Activated naive CD8-positive, alpha-beta T cell treated with anti-CD3 and anti-CD28 coated beads for 36 hours (primary cell): ENCODE measurements at regions not wholly inside any gene's neighbourhood (a gene's known extent, or its start where the extent isn't known, plus 50 kb on each side); places are given as distances from the start of the nearest gene placed in this dataset.

ENCODE experiments used
- DNase-seq: peaks from one replicate; pipeline ENCODE4 v3.0.0; 2021
- H3K27ac Mint-ChIP-seq: one replicate; pipeline ENCODE4 v1.8.0; 2022; ENCODE audit warnings: mild to moderate bottlenecking, moderate library complexity, mixed read lengths
- H3K27me3 Mint-ChIP-seq: one replicate; pipeline ENCODE4 v1.8.0; 2022; ENCODE audit warnings: mild to moderate bottlenecking, mixed read lengths
- H3K36me3 Mint-ChIP-seq: one replicate; pipeline ENCODE4 v1.8.0; 2021; ENCODE audit warnings: mild to moderate bottlenecking, mixed read lengths
- H3K4me1 Mint-ChIP-seq: one replicate; pipeline ENCODE4 v1.8.0; 2021; ENCODE audit warnings: mixed read lengths
- H3K4me3 Mint-ChIP-seq: one replicate; pipeline ENCODE4 v1.8.0; 2022; ENCODE audit warnings: mild to moderate bottlenecking, moderate library complexity, mixed read lengths
- H3K9me3 Mint-ChIP-seq: one replicate; pipeline ENCODE4 v1.8.0; 2022; ENCODE audit warnings: mixed read lengths

- Mint-ChIP-seq H3K27me3 (peaks cover 19% of the 10 kb centered on the region), H3K9me3 (peaks cover 2% of the 10 kb centered on the region), H3K27ac (no peak overlapping the region), H3K36me3 (no peaks in the 10 kb centered on the region), H3K4me1 (no peaks in the 10 kb centered on the region), H3K4me3 (no peak overlapping the region)
- DNase-seq = no peak
Observed at GRCh38 chr7:155931396-155932085, 119.3 kb upstream of the SHH start.

GRCh38 chr7:155930527-155930926 is 118.3 kb upstream of the SHH start:
- Mint-ChIP-seq H3K4me3 (no peak overlapping the region), H3K9me3 (peaks cover 2% of the 10 kb centered on the region), H3K27me3 (peaks cover 19% of the 10 kb centered on the region), H3K27ac (no peak overlapping the region), H3K4me1 (no peaks in the 10 kb centered on the region), H3K36me3 (no peaks in the 10 kb centered on the region)
- no peak for DNase-seq

- Mint-ChIP-seq H3K27ac (no peak overlapping the region), H3K9me3 (peaks cover 2% of the 10 kb centered on the region), H3K36me3 (no peaks in the 10 kb centered on the region), H3K27me3 (peaks cover 19% of the 10 kb centered on the region), H3K4me1 (no peaks in the 10 kb centered on the region), H3K4me3 (no peak overlapping the region)
- DNase-seq = no peak
Observed at GRCh38 chr7:155930061-155930460, 117.8 kb upstream of the SHH start.

- DNase-seq = no peak
- H3K36me3 Mint-ChIP-seq = no peaks in the 10 kb centered on the region
- H3K27ac Mint-ChIP-seq = no peak overlapping the region
- no peaks in the 10 kb centered on the region for H3K4me1 Mint-ChIP-seq
- H3K4me3 Mint-ChIP-seq = no peak overlapping the region
- H3K27me3 Mint-ChIP-seq = peaks cover 19% of the 10 kb centered on the region
- H3K9me3 Mint-ChIP-seq = no peaks in the 10 kb centered on the region
Observed at GRCh38 chr7:155928583-155928982, 116.3 kb upstream of the SHH start.

- Mint-ChIP-seq H3K27me3 (peaks cover 19% of the 10 kb centered on the region), H3K9me3 (no peaks in the 10 kb centered on the region), H3K27ac (no peak overlapping the region), H3K4me3 (no peak overlapping the region), H3K36me3 (no peaks in the 10 kb centered on the region), H3K4me1 (no peaks in the 10 kb centered on the region)
- DNase-seq = no peak
Observed at GRCh38 chr7:155927905-155928304, 115.6 kb upstream of the SHH start.

GRCh38 chr7:155925682-155926081 is 113.4 kb upstream of the SHH start:
- Mint-ChIP-seq H3K27ac (no peak overlapping the region), H3K4me1 (no peaks in the 10 kb centered on the region)

GRCh38 chr7:155922067-155922816 is 110.0 kb upstream of the SHH start:
- H3K36me3 Mint-ChIP-seq = no peaks in the 10 kb centered on the region
- no peak for DNase-seq
- no peak overlapping the region for H3K4me3 Mint-ChIP-seq
- peaks cover 2% of the 10 kb centered on the region for H3K27me3 Mint-ChIP-seq
- H3K4me1 Mint-ChIP-seq = no peaks in the 10 kb centered on the region
- no peak overlapping the region for H3K27ac Mint-ChIP-seq
- no peaks in the 10 kb centered on the region for H3K9me3 Mint-ChIP-seq

More at GRCh38 chr7:155925682-155926081, 113.4 kb upstream of the SHH start:
- no peak for DNase-seq
- peaks cover 19% of the 10 kb centered on the region for H3K27me3 Mint-ChIP-seq
- H3K4me3 Mint-ChIP-seq = no peak overlapping the region
- H3K36me3 Mint-ChIP-seq = no peaks in the 10 kb centered on the region
- no peaks in the 10 kb centered on the region for H3K9me3 Mint-ChIP-seq

GRCh38 chr7:155921804-155922066 is 109.5 kb upstream of the SHH start:
- no peaks in the 10 kb centered on the region for H3K9me3 Mint-ChIP-seq
- DNase-seq = no peak
- no peak overlapping the region for H3K27ac Mint-ChIP-seq
- H3K4me3 Mint-ChIP-seq = no peak overlapping the region
- H3K36me3 Mint-ChIP-seq = no peaks in the 10 kb centered on the region
- H3K27me3 Mint-ChIP-seq = no peaks in the 10 kb centered on the region
- H3K4me1 Mint-ChIP-seq = no peaks in the 10 kb centered on the region

GRCh38 chr7:155921086-155921803 is 109.0 kb upstream of the SHH start:
- Mint-ChIP-seq H3K36me3 (no peaks in the 10 kb centered on the region), H3K4me1 (no peaks in the 10 kb centered on the region), H3K9me3 (no peaks in the 10 kb centered on the region), H3K4me3 (no peak overlapping the region), H3K27me3 (no peaks in the 10 kb centered on the region), H3K27ac (no peak overlapping the region)
- DNase-seq = no peak

GRCh38 chr7:155920068-155920461 is 107.8 kb upstream of the SHH start:
- no peaks in the 10 kb centered on the region for H3K4me1 Mint-ChIP-seq
- DNase-seq = no peak
- no peaks in the 10 kb centered on the region for H3K36me3 Mint-ChIP-seq
- no peaks in the 10 kb centered on the region for H3K9me3 Mint-ChIP-seq
- no peak overlapping the region for H3K27ac Mint-ChIP-seq
- no peaks in the 10 kb centered on the region for H3K27me3 Mint-ChIP-seq
- no peak overlapping the region for H3K4me3 Mint-ChIP-seq

- H3K36me3 Mint-ChIP-seq = no peaks in the 10 kb centered on the region
- no peaks in the 10 kb centered on the region for H3K27me3 Mint-ChIP-seq
- H3K4me1 Mint-ChIP-seq = no peaks in the 10 kb centered on the region
- H3K27ac Mint-ChIP-seq = no peak overlapping the region
- no peak overlapping the region for H3K4me3 Mint-ChIP-seq
- H3K9me3 Mint-ChIP-seq = no peaks in the 10 kb centered on the region
- no peak for DNase-seq
Observed at GRCh38 chr7:155919391-155920067, 107.3 kb upstream of the SHH start.

- Mint-ChIP-seq H3K27me3 (no peaks in the 10 kb centered on the region), H3K27ac (no peak overlapping the region), H3K4me3 (no peak overlapping the region), H3K9me3 (no peaks in the 10 kb centered on the region), H3K4me1 (no peaks in the 10 kb centered on the region), H3K36me3 (no peaks in the 10 kb centered on the region)
- DNase-seq = no peak
Observed at GRCh38 chr7:155918720-155919390, 106.6 kb upstream of the SHH start.

GRCh38 chr7:155917836-155918430 is 105.7 kb upstream of the SHH start:
- Mint-ChIP-seq H3K4me3 (no peak overlapping the region), H3K27me3 (no peaks in the 10 kb centered on the region), H3K4me1 (no peaks in the 10 kb centered on the region), H3K9me3 (no peaks in the 10 kb centered on the region), H3K36me3 (no peaks in the 10 kb centered on the region), H3K27ac (no peak overlapping the region)
- DNase-seq = no peak

GRCh38 chr7:155916926-155917655 is 104.8 kb upstream of the SHH start:
- no peaks in the 10 kb centered on the region for H3K4me1 Mint-ChIP-seq

More at GRCh38 chr7:155916926-155917655, 104.8 kb upstream of the SHH start:
- no peak overlapping the region for H3K27ac Mint-ChIP-seq
- no peaks in the 10 kb centered on the region for H3K27me3 Mint-ChIP-seq
- H3K36me3 Mint-ChIP-seq = no peaks in the 10 kb centered on the region
- H3K9me3 Mint-ChIP-seq = peaks cover 3% of the 10 kb centered on the region
- DNase-seq = no peak
- H3K4me3 Mint-ChIP-seq = no peak overlapping the region
